ENCODE measurements at regions not wholly inside any gene's neighbourhood (a gene's known extent, or its start where the extent isn't known, plus 50 kb on each side); places are given as distances from the start of the nearest gene placed in this dataset.

DNA sequence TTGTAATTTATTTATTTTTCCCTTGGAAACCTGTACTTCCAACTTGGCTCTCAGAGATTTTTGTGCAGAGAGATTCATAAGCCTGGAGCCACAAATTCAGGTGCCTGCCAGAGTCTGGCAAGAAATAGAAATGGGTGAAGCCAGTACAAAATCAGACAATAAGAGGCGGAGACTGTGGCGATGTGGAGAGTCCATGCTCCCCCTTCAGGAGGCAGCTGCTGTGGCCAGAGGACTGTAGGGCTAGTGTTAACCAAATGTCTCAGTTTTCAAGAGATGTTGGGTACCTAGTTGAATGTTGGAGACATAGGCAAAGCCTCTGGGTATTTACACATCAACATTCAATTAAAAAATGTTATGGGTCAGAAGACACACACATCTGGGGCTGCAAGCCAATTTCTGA is 208.6 kb downstream of the PSAT1 start:
- no peak for DNase-seq

DNA sequence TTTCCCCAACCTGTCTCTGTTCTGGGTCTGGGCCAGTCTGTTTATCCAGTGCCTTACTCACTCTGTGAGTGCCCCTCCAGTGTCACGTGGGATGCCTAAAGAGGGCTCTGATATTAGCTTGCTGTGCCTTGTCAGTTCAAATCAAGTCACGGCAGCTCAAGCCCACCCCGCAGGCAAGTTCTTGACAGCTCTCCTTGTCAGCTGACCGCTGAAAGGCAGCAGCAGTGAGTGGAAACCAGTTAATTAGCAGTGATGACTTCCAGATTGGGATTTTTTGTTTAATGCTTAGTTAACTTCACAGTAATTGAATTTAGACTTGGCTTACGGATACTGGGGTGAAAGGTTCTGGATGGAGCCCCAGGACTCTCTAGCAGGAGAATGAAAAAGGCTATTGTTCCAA is 210.1 kb downstream of the PSAT1 start:
- no peak for DNase-seq

DNA sequence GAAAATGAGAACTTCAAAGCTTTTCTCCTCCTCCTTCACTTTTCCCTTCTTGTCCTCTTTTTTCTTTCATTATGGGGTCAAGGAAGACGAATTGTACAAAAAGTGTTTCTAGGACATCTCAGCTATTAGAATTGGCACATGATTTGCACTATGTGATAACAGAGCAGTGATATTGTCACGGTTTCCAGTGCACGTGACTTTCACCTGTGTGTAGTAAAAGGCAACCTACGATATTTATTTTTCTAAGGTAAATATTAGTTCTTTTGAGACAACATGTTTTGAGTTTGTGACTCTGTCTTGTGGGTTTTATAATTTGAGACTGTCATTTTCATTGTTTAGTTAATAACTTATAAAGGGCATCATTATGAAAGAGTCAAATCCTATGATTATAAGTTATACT is 213.1 kb downstream of the PSAT1 start:
- DNase-seq = no peak

DNA sequence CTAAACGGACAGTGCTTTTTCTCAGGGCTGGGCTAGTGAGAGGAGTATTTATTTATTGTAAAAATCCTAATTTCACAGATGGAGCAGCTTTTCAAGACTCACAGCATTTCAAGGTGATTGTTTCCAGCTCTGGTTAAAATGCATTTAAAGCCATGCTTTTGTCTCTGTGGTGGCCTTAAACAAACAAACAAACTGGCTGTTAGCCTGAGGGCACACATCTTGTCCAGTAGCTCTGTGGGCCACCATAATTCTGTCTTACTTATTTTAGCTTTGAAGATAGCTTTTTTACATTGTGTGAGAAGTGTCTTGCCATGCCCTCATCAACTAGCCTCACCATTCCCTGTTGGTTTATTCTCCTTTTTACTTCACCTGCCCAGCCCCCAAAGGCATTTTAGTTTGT is 218.2 kb downstream of the PSAT1 start:
- DNase-seq = no peak

DNA sequence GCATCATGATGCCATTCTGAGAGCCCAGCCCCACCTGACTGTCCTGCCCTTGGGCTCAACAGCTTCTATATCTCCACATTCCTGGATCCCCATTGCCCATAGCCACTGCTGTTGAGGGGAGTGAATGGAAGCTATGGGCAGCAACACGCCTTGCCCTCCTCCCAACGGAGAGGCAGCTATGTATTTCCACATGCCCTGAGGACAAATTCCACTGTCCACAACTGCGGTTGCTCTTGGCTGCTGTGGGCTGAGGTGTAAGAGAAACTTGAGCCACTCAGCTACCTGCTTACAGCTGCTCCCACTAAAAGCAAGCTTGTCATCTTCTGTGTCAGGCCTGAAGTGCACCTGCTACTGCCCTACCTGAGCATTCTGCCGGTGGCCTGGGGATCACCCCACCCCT is 222.9 kb downstream of the PSAT1 start:
- no peak for DNase-seq

DNA sequence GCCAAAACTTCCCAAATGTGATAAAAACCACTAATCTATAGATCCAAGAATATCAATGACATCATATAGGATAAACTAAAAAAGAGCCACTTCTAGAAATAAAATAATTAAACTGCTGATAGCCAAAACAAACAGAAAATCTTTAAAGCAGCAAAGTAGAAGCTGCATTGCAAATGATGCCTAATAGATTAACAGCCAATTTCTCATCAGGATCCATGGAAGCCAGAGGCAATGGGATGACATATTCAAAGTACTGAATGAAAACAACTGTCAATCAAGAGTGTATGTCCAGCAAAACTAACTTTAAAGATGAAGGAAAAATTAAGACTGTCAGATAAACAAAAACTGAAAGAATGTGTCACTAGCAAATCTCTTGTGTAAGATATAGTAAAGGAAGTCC is 224.8 kb downstream of the PSAT1 start:
- DNase-seq = no peak

DNA sequence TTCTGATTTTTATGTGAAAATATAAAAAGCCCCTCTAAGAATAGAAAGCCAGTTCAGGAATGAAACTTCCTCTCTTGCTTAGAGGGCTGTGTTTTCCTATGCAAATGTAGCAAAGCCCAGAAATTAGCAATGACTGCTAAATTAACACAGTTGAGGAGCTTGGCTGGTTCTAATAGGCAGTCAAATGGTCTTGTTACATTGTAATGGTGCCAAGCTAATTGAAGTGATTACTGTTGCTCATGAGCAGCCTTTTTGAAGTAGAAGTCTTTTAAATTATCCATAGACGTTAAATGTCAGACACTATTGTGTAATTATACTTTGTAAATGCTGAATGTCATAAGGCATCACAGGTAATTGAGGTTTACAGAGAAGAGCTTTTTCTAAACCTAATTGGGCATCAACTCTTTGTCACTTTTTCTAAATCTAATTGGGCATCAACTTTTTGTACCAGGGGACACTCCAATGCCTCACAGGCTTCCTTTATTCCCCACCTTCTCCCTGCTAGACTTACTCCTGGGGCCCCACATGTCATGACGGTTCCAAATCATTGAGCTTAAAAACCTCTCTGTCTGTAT is 229.1 kb downstream of the PSAT1 start:
- no peak for DNase-seq

DNA sequence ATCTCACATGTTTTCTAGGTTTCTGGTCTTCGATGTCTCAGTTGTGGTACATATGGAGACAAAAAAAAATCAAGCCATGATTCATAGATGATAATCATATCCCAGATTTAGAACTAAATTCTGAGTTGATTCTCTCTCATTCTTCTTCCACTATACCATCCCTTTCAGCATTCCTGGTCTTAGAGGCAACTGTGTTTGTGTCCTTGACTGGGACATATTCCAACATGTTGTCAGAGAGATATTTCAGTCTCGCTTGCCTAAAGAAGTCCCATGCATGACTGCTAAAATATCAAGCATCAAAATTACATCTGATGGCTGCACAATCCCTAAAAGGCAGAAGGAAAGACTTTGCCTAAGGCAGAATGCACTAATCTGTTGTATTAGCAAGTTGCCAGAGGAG is 236.6 kb downstream of the PSAT1 start:
- DNase-seq = peak; percentile 44

DNA sequence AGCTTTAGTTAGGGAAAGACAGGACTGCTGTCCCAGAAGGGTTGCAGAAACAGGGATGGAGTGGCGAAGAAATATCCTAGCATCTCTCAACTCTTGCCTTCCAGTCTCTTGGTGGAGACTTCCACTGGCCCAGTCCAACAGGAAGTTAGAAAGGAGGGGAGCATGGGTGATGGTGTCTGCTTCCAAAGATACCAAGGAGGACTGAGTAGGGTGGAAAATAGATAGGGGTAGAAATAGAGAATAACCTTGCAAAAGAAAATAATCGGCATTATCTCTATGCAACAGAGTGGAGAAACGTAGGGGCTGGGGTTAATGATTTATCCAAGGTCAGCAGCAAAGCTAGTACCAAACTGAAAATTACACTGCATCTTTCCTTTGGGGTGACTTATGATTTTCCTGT is 242.3 kb downstream of the PSAT1 start:
- no peak for DNase-seq

DNA sequence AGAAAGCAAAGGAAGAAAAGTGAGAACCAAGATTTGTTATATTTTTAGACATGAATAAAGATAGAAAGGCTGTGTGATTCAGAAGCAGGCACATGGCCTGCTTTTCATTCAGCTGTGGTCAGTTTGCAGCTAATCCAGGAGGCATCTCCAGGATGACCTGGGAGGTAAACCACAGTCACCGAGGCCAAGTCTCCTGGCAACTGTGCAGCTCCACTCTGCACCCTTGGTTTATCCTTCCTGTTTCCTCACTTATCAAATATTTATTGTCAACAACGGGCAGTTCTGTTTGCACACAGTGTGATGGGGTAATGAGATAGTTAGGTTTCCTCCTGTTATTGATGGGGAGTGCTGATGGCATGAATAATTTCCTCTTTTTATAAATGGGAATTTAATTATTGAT is 243.0 kb downstream of the PSAT1 start:
- DNase-seq = peak; percentile 69

DNA sequence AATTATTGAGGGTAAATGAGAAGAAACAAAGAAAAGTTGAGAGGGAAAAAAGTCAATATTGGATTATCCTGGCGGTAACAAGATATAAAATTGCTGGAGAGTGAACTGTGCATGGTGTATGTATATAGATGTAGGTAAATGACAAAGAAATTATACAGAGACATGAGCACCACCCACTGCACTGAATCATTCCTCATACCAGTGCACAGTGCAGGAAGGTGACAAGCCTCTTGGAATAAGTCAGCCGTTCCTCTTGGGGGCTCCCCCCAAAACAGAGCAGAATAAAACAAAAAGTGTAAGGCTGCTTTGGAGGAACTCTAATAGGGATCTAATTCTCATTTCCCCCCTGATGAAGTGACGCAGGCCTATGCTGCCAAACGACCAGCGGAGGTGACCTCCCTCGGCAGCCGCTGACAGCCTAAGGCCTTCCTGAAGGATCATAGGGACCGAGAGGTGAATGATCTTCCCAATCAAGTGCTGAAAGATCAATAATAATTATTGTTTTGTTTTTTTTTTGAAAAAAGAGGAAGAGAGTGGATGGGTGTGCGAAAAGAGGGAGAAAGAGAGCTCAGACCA is 245.0 kb downstream of the PSAT1 start:
- no peak for DNase-seq

DNA sequence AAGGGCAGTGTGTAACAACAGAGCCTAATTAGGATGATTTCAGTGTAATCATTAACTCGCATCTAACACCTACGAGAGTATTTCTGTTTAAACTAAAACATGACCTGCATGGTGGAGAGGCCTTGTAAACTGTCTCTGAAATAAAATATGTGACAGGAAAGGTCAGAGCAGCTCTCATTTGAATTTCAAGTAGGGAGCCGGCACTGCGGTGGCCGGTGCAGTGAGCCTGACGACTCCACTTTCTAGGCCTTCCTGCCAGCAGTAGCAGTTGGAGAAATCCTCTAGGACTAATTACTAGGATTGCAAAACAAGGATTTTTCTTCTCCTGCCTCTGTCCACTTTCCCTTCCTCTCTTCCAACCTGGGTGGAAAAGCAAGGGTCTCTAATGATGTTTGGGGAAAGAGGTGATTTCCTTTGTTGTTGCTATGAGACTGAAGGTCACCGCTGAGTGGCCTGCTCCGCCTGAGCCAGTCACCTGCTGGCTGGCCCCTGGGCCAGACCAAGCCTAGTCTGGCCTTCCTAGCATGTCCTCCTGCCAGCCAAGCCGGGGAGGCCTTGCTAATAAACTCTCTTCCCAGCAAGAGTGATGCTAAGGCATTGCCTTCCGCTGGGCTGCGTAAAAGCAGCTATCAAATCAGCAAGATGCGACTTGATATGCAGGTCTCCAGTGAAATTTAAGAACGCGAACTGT is 245.7 kb downstream of the PSAT1 start:
- no peak for DNase-seq

DNA sequence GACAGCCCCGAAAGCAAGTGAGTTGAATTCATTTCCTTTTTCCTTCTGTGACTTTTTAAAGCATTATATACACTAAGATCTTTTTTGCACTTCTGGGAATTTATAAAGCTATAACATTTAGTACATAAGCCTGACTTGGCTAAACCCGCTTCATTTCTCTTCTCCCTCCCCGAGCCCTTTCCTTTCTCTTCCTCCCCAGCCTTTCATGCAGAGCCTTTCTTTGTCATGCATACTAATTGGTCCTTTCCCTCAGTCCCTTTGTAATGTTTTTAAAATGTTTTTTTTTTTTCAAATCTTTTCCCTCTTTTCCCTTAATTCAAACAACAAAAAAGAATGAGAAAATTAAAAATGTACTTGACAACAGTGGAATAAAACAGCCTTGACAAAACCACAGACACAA is 246.4 kb downstream of the PSAT1 start:
- DNase-seq = no peak

DNA sequence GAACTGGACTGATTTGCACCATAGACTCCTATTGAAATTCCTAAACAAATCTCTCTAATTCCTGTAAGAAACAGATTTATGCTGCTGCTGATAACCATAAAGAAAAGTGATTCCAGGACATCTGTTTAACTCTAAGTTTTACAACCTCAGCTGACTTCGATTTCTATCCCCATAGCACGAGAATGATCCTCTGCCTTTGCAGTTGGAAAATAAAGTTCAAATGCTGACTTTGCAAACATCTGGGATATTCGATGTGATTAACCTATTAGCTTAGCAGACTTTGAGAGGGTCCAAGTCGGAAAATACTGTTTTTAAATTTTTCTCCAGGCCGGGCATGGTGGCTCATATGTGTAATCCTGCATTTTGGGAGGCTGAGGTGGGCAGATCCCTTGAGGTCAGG is 247.3 kb downstream of the PSAT1 start:
- no peak for DNase-seq

DNA sequence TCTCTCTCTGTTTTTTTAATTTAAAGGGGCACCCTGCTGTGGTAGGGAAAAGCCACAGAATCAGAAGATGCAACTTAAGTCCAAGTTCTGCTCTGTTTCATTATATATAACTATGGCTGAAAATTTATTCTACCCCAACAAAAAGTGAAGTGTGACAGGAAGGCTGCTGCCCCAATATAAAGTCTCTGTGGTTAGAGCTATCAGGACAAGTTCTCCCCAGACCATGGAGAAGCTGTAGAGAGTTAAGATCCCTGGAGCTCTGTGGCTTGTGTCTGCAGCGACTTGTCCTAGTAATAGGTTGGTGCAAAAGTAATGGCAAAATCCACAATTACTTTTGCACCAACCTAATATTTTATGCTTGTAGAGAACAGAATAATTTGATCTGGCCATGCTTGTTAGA is 250.9 kb downstream of the PSAT1 start:
- DNase-seq = no peak

DNA sequence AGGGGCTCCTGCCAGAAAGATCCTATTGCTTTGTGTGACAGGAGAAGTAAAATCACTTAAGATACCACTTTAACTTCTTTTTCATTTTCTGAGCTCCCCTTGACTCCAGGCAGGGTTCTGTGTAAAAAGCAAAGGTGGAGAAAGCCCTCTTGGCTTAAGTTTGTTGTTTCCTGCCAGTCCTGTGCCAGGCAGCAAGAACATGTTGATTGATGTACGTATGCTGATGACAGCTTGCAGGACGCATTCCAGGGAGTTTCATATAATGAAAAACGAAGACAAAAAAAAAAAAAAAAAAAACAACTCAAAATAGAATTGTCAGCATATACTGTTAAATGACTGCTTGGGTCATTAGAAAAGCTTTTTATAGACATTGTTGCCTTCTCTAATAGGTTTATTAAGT is 251.7 kb downstream of the PSAT1 start:
- no peak for DNase-seq

DNA sequence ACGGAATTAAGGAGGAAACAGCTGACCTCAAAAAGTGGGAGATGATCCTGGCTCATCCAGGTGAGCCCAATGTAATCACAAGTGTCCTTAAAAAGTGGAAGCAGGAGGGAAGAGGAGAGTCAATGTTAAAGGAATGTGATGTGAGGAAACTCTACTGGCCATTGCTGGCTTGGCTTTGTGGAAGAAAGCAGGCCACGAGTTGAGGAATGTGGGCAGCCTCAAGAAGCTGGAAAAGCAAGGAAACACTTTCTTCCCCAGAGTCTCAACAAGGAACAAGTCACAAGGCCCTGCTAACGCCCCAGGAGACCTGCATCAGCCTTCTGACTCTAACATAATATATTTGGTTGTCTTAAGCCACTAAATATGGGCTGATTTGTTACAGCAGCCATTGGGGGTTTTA is 252.8 kb downstream of the PSAT1 start:
- DNase-seq = peak; percentile 24

DNA sequence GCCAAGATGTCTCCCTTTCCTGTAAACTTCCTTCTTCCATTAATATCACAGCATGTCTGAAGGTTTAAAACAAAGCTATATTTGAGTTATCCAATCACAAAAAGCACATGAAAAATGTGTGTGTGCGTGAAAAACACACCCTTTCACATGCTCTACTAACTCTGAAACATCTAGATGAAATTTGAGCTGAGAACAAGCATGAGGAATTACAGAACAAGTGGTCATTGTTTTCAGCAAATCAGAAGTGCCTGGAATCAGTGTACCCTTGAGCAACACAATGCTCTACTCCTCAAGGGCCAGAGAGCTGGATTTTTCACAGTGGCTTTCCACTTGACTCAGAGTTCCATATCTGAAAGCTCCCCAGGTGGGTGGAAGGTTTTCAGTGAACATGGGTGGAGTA is 255.9 kb downstream of the PSAT1 start:
- DNase-seq = no peak

DNA sequence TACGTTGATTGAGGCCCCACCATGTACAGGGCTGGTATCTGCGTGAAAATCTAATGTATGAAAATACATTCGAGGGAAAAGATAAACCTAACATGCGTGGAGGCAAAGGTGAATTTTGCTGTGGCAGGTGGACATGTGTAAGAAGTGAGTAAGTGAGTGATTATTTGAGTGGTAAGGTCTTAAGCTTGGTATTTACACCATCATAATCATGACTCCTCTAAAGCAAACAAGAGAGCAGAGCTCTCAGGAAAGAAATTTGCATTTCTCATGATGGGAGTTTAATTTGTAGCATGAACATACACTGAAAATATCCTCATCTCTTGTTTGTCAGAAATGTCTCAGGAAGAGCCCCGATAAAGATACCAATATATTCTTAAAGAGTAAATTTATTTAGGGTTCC is 260.6 kb downstream of the PSAT1 start:
- no peak for DNase-seq

DNA sequence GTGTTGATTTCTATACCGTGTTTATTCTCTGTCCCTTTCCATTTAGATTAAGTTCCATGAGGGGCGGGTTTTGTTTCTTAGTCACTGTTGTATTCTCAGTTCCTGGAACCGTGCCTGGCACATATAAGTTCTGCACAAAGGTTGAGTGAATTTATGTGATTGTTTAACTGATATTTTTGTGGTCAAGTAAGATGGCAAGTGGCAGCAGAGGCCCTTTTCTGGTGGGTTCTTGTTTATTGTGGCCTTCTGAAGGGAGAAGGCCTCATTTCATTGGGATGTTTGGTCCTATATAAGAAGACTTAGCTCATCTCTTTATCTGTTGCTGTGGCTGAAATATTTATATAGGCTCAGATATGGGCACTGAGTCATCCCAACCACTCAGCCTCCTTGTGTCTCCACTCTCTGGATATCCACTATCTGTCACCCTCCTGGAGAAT is 262.5 kb downstream of the PSAT1 start:
- DNase-seq = peak; percentile 64

DNA sequence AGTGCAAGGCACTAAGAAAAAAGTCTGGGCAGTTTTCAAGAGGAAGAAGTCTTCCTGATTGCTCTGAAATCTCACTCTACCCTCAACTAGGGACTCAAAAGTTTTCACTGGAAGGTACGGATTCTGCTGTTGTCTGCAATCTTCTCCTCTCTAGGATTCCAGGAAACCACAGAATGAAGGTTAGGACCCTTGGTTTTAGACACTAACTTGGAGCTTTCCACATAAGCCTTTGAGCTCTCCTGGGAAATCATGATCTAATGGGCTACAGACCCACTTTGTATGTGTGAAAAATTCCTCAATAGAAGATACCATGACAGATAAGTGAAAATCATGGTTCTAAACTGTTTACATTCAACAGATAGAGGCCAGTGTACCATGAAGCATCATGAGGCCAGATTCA is 265.1 kb downstream of the PSAT1 start:
- no peak for DNase-seq

DNA sequence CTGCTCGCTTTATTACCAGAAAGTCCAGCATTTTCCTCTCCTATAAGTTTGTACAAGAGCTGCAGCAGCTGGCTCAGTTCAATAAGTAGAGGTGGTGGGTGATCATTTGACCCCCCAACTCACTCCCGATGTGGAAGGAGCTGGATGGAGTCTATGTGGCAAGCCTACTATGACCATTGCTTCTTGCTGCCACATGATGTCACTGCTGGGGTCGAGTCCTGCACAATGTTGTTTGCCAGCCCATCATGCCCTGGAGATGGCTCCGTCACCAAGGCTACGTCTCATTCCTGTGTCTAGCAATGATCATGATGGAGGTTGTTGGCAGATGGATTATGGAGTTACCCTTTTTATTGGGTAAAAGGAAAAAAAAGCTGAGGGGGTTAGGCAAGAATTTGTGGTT is 266.3 kb downstream of the PSAT1 start:
- DNase-seq = no peak

DNA sequence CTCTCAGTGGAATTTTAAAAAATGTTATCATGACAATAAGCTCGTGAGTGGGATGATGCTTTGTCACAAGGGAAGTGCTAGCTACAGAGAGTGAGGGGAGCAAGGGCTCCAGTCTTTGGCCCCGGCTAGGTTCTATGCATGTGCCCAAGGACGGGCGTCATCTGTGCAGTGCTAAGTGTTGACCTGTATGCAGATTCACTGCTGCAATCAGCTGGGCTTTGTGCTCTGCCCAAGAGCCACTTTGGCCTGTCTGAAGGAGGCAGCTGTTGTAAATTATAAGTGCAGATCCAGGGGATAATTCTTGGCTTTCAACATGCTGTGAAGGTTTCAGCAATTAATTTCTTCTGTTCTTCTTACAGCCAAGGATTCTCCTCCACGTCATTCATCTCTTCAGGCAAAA is 268.6 kb downstream of the PSAT1 start:
- DNase-seq = peak; percentile 48

DNA sequence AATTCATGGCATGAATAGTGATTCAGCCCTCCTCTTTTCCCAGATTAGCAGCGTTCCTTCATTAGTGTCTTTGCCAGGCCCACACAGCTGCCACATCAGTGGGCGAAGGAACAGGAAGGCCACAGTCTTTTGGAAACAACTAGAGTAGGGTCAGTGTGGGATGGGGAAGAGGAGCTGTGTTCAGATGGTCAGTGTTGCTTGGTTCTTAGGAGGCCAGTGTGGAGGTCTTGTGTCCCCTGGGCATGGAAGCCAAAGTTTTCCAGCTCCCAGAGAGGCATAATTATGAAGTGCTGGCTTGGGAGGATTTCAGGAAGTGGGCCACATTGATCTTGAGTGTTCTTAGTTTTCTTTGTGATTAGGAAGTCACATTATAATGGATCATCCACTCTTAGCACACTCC is 269.6 kb downstream of the PSAT1 start:
- DNase-seq = no peak

Data from fibroblast of skin of abdomen (primary cell).